ACC112 (cell line): ENCODE measurements at regions not wholly inside any gene's neighbourhood (a gene's known extent, or its start where the extent isn't known, plus 50 kb on each side); places are given as distances from the start of the nearest gene placed in this dataset.

Source experiments
- H2AFZ ChIP-seq: fragments of 200-600 bp; sonication (generic); one replicate; pipeline ENCODE4 v1.6.0; 2017; ENCODE audit warnings: antibody characterized with exemption, low read length; ENCODE audit not compliant: unreplicated experiment
- H3K27ac ChIP-seq: fragments of 200-600 bp; sonication (generic); 2 replicates; pipeline ENCODE4 v1.5.1; 2014; ENCODE audit warnings: low read depth, mild to moderate bottlenecking, antibody characterized with exemption, low read length, moderate library complexity
- H3K27me3 ChIP-seq: fragments of 200-600 bp; sonication (generic); 2 replicates; pipeline ENCODE4 v1.6.1; 2014; ENCODE audit warnings: mild to moderate bottlenecking, antibody characterized with exemption, low read length, moderate library complexity, mixed read lengths; ENCODE audit not compliant: insufficient read depth
- H3K36me3 ChIP-seq: fragments of 200-600 bp; sonication (generic); 2 replicates; pipeline ENCODE4 v1.6.1; 2016; ENCODE audit warnings: mild to moderate bottlenecking, antibody characterized with exemption, low read length, moderate library complexity, mixed read lengths; ENCODE audit not compliant: insufficient read depth
- H3K4me1 ChIP-seq: fragments of 200-600 bp; sonication (generic); one replicate; pipeline ENCODE4 v1.6.1; 2016; ENCODE audit warnings: low read length, mixed read lengths; ENCODE audit not compliant: insufficient read depth, unreplicated experiment, control insufficient read depth
- H3K4me3 ChIP-seq: fragments of 200-600 bp; sonication (generic); 2 replicates; pipeline ENCODE4 v1.5.1; 2014; ENCODE audit warnings: mild to moderate bottlenecking, low read depth, low read length
- H3K79me2 ChIP-seq: fragments of 200-600 bp; sonication (generic); one replicate; pipeline ENCODE4 v1.6.0; 2016; ENCODE audit warnings: low read length; ENCODE audit not compliant: control insufficient read depth, unreplicated experiment, insufficient read depth

DNA sequence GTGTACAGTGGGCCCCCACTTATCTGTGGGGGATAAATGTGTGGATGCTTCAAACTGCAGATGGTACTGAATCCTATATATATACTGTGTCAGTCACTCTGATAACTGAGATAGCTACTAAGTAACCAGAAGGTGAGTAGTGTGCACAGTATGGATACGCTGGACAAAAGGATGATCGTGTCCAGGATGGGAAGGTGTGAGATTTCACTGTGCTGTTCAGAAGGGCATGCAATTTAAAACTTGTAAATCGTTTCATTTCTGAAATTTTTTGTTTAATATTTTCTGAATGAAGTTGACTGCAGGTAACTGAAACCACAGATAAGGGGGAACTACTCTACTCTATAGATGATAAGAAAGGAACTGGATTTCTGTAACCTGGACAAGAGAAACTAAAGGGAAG, 52.1 kb upstream of the SESN3 start:
- H3K79me2 ChIP-seq: no peaks in the 10 kb centered on the region
- H3K4me1 ChIP-seq: peaks cover 9% of the 10 kb centered on the region
- H3K27me3 ChIP-seq: 0 out of 2 replicates have a peak, but pooled peaks cover 3% of the 10 kb centered on the region
- no peaks in the 10 kb centered on the region for H3K36me3 ChIP-seq
- no peak overlapping the region for H3K4me3 ChIP-seq
- H3K27ac ChIP-seq: no peak overlapping the region
- H2AFZ ChIP-seq: no peak overlapping the region

DNA sequence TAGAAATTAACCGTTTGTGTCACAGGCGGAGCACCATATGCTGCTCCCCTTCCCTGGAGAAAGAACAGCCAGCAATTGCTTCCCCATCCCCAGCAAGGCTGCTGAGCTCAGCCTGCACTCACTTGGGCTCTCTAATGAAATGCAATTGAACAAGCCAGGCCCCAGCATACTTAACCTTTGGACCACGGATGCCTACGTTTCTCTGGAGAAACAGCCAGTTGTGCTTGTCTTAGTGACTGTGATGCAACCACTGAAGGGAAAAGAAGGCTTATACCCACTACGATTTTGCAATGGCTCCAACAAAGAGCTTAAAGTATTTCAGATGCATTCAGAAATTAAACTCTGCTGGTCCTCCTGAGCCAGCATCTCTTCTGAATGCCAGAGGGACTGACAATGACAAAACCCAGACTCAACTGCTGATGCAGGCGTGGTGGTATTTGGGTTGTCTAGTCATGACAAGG, 51.3 kb upstream of the SESN3 start:
- no peak overlapping the region for H3K27ac ChIP-seq
- no peak overlapping the region for H2AFZ ChIP-seq
- H3K36me3 ChIP-seq: no peaks in the 10 kb centered on the region
- H3K27me3 ChIP-seq: 0 out of 2 replicates have a peak, but pooled peaks cover 3% of the 10 kb centered on the region
- no peaks in the 10 kb centered on the region for H3K79me2 ChIP-seq
- H3K4me1 ChIP-seq: peaks cover 9% of the 10 kb centered on the region
- H3K4me3 ChIP-seq: no peak overlapping the region
